Adrenal gland (tissue), 9 donors: ENCODE measurements at regions not wholly inside any gene's neighbourhood (a gene's known extent, or its start where the extent isn't known, plus 50 kb on each side); places are given as distances from the start of the nearest gene placed in this dataset.
"Not testable (repeated sequence)": the region's sequence is repeated elsewhere in the genome, so short reads cannot be mapped to it uniquely, and the experiment has no call there.

Experiments used
- DNase-seq, 7 donors: peaks; one replicate each; pipeline ENCODE4 v3.0.0-alpha.2; 2019 to 2020
- H3K27ac ChIP-seq, 5 donors: fragments of 200-600 bp; sonication (generic) in 4 of 5; 1 replicate in 3 of 5; 2 replicates in 2 of 5; pipeline versions ENCODE4 v1.5.1 to v1.8.0; 2016 to 2020; ENCODE audit warnings: mild to moderate bottlenecking in 1 of 5
- H3K27me3 ChIP-seq: fragments of 200-600 bp; 2 replicates; pipeline ENCODE4 v1.8.0; 2021
- H3K36me3 ChIP-seq, 2 donors: fragments of 200-600 bp; replicated peaks in 1 of 2; 1 replicate in 1 of 2; 2 replicates in 1 of 2; pipeline versions ENCODE4 v1.5.1 to v1.8.0; 2018 to 2022
- H3K4me1 ChIP-seq, 2 donors: fragments of 200-600 bp; replicated peaks in 1 of 2; 1 replicate in 1 of 2; 2 replicates in 1 of 2; pipeline versions ENCODE4 v1.5.1 to v1.8.0; 2018 to 2021
- H3K4me3 ChIP-seq, 4 donors: fragments of 200-600 bp; sonication (generic) in 3 of 4; one replicate each; pipeline ENCODE4 v1.5.1; 2016 to 2018
- H3K9me3 ChIP-seq, 3 donors: fragments of 200-600 bp; sonication (generic) in 1 of 3; replicated peaks in 1 of 3; 1 replicate in 2 of 3; 2 replicates in 1 of 3; pipeline versions ENCODE4 v1.5.1 to v1.8.0; 2016 to 2021
- CTCF ChIP-seq, 6 experiments: fragments of 450-650 bp in 4 of 6; fragments of 200-600 bp in 2 of 6; sonication (generic) in 1 of 6; IDR thresholded peaks; 1 replicate in 5 of 6; 2 replicates in 1 of 6; pipeline versions ENCODE4 v1.5.1 to v1.8.0; 2016 to 2021; ENCODE audit warnings: antibody characterized with exemption in 6 of 6, mild to moderate bottlenecking in 2 of 6, moderate library complexity in 1 of 6
- POLR2A ChIP-seq, 2 donors: fragments of 450-650 bp; IDR thresholded peaks; one replicate each; pipeline ENCODE4 v1.6.1; 2017; ENCODE audit warnings: antibody characterized with exemption in 2 of 2, mild to moderate bottlenecking in 2 of 2, moderate library complexity in 1 of 2
- WGBS, 4 donors: extraction: QIAGEN DNeasy Blood & Tissue Kit in 2 of 4; methylation state at CpG; one replicate each; pipeline versions ENCODE4 v1.1.5 to v1.1.7; 2013 to 2017; 5-methylcytosine and 5-hydroxymethylcytosine counted together
- intact Hi-C, 2 donors: fragments of 100-400 bp; cut with DNase I; formaldehyde crosslinking; loops; one replicate each; pipeline versions ENCODE4 v1.14.1 to v1.15.0; 2022 to 2023
- donor health status: healthy with polysubstance abuse.
- donor health status: Bipolar disorder and iron deficiency.
- donor health status: DM: yes; HTN: yes; CAD: no.
- donor health status: DM: no; HTN: no; CAD: no.
- donor health status: DM: no; HTN: no; CAD: no.

GRCh38 chr5:50921366-50922133 is 255.1 kb downstream of the PARP8 start:
- Histone ChIP-seq H3K27ac (no peak overlapping the region), H3K9me3 (no peaks in the 10 kb centered on the region), H3K36me3 (no peaks in the 10 kb centered on the region), H3K4me3 (no peak overlapping the region), H3K4me1 (no peaks in the 10 kb centered on the region), H3K27me3 (no peaks in the 10 kb centered on the region)
- intact Hi-C loops = no loop called here
- DNase-seq = no peak
- WGBS, 4 donors = 94 to 97% (median 95%) methylated on average over 10 to 20 of the region's 20 CpGs
- TF ChIP-seq POLR2A (IDR thresholded peaks at IDR 0.05) (no peak), CTCF (IDR thresholded peaks at IDR 0.05) (no peak)

- H3K36me3 ChIP-seq, intact Hi-C loops, H3K4me3 ChIP-seq, H3K27me3 ChIP-seq, H3K27ac ChIP-seq, H3K4me1 ChIP-seq, H3K9me3 ChIP-seq: not testable (repeated sequence)
- TF ChIP-seq CTCF (IDR thresholded peaks at IDR 0.05) = peak in 5 of 6 experiments; percentile 20 to 56 (median 35)
- 63 to 84% (median 74%) methylated on average over 12 to 37 of the region's 37 CpGs for WGBS, 4 donors
- DNase-seq = peak in 1 of 7 donors; percentile 2
Observed at GRCh38 chr5:50922134-50922941, 255.9 kb downstream of the PARP8 start.

- intact Hi-C loops = no loop called here
- Histone ChIP-seq H3K27me3 (no peaks in the 10 kb centered on the region), H3K27ac (no peak overlapping the region), H3K9me3 (no peaks in the 10 kb centered on the region), H3K4me1 (no peaks in the 10 kb centered on the region), H3K4me3 (no peak overlapping the region), H3K36me3 (no peaks in the 10 kb centered on the region)
- TF ChIP-seq CTCF (IDR thresholded peaks at IDR 0.05) (peak in 1 of 6 experiments; percentile 2), POLR2A (IDR thresholded peaks at IDR 0.05) (no peak)
- 75 to 83% (median 80%) methylated on average over 22 to 34 of the region's 34 CpGs for WGBS, 4 donors
- no peak for DNase-seq
Observed at GRCh38 chr5:50922942-50923767, 256.7 kb downstream of the PARP8 start.
